CD4-positive, alpha-beta T cell treated with Interleukin-4 for 4 hours (primary cell): ENCODE measurements at regions not wholly inside any gene's neighbourhood (a gene's known extent, or its start where the extent isn't known, plus 50 kb on each side); places are given as distances from the start of the nearest gene placed in this dataset.

ENCODE experiments used
- DNase-seq: peaks from one replicate; pipeline ENCODE4 v3.0.0-alpha.2; 2020

DNA sequence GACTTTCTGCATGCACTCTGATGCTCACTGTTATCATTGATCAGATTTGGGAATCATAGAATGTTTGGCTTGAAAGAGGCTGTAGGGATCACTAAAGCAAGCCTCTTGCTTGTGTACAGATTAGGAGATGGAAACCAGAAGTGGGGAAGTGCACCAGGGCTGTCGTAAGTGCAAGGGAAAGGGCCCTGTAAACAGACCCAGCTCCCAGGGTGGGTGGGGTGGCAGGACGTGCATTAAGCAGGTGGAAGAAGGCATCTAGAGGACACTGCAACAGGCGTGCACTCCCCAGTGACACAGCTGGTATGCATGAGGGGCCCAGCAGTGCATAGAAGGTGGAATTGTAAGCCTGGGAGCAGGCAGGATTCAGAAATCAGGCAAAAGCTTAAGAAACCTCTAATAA is 58.0 kb upstream of the SLC7A14 start:
- no peak for DNase-seq

DNA sequence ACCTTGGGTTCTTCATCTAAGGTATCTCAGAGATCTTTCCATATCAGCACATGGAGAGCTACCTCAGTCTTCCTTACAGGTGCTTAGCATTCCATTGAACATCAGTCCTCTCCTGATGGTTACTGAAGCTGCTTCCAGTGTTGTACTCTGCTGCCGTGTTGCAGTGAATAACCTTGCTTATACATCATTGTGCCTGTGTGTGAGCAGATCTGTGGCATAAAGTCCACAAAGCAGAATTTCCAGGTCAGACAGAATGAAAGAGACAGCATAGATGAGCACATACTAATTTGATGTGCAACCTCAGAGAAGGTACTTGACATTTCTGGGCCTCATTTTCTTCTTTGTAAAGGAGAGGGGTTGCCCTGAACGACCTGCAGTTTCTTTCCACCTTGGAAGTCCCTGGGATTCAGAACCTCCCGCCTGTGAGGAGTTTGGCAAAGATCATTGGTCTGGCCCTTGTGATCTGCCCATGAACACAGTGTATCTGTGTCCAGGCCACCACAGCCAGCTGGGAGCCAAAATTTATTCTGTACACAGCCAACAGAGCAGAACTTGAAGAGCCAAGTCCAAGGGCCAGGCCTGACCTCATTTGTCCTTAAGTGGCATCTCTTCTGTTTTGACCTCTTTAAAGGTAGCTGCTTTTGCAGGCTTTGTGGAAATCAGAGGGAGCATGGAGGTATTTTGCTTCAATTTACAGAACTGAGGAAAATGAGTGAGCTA is 57.2 kb upstream of the SLC7A14 start:
- no peak for DNase-seq

DNA sequence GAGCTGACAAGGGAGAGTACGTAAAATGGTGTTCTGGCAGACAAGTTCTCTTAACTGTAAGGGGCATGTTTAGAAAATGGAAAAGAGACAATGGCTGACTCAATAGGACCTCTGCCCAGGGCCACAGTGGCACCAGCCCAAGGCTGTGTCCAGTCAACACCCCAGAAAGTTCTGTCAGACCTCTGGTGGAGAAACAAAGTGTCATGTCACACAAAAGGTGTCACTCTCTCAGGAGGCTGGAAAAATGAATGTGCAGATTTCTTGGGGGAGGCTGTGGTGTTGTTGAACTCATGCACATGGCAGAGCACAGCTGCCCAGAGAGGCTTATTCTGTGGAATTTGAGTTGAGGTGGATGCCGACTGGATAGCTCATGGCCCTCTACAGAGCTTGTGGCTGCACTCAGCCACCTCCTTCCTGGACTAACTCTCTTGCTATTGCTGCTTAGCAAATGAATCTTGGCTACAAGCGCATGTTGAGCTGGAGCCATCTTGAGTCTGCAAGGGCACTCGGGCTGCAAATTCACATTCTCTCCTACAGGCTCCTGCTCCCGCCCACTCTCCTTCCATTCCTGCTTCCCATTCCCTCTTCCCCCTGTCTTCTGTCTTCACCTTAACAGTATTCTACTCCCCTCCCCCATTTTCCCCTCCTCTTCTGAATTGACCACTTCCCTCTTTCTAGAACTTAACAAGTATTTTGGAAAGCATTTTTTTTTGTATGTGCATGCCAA is 55.8 kb upstream of the SLC7A14 start:
- DNase-seq: no peak

DNA sequence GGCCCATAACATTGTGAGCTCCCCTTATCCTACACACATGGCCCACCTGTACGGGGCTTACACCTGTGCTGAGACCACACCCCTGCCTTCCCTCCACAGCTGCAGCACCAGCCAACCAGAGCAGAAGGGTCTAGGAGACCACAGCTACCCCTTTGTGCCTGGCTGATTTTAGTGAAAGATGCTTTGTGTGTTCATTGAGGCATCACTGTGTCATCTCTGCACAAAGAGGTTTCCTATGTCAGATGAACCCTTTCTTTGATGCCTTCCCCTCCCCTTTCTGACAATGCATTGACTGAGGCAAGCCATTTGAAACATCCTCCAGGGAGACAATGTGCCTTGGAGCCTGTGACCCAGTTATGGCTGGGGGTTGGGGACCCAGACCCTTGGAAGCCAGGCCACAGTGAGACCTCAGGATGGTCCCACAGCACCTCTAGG is 54.9 kb upstream of the SLC7A14 start:
- DNase-seq: no peak

DNA sequence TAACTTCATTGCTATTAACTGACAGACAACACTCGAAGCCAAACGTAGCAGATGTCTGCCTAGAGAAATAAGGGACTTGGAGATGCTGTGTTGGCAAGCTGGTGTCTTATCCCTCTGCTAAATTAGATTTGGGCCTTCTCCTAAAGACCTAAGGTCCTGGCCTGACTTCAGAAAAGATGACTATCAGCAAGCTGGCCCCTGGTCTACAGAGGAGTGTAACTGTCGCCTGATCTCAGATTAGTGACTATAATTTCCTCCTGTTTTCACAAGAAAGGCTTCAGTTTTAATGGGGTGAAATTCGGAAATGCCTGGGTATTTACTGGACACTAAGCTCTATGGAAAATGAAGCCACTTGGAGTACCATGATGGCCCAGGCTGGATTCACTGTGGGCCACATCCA is 53.1 kb upstream of the SLC7A14 start:
- no peak for DNase-seq

DNA sequence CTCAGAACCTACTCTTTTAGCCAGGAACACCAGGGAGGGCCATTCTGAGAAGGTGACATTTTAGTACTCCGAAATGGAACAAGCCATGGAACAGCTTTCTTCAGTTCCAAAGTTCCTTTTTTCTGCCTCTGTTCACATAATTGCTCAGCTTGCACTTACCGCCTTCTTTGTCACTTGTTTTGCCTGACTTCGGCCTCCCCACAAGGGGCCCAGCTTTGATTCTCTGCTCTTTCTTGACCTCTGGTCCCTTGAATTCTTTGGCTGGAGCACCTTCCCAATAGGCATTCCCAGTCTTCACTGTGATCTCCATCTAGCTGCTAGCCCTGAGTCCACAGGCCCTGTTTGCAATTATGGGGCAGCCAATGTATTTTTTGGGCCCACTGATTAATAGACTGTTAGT is 51.4 kb upstream of the SLC7A14 start:
- DNase-seq: no peak

DNA sequence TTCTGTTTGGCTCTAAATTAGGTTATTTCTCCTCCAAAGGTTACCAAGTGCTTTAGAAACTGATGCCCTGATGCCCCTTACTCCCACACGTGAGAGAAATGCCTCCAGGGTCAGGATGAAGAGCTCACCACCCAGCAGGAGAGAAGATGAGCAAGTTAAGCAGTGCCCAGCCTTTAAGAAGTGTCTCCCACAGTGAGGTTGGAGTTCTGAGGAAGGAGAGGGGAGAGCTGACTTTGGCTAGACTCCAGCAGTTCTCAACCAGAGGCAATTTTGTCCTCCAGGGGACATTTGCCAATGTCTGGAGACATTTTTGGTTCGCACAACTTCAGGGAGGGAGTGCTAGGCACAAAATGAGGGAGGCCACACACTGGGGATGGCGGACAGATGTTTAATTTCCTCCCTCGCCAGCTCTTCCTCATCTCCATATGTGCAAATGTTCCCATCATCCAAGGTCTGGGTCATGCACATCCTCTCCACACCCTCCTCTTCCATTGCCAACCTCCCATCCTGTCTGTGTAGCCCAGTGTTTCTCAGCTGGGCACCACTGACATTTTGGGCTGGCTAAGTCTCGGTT is 50.6 kb upstream of the SLC7A14 start:
- DNase-seq: no peak
